Lower leg skin (tissue), 4 donors: ENCODE measurements at regions not wholly inside any gene's neighbourhood (a gene's known extent, or its start where the extent isn't known, plus 50 kb on each side); places are given as distances from the start of the nearest gene placed in this dataset.

Experiments
- DNase-seq, 2 donors: peaks; one replicate each; pipeline ENCODE4 v3.0.0-alpha.2; 2019; ENCODE audit warnings: low spot score in 2 of 2
- H3K4me3 ChIP-seq: fragments of 200-600 bp; sonication (generic); 2 replicates; pipeline ENCODE4 v1.5.1; 2017; ENCODE audit warnings: mild to moderate bottlenecking, low read depth; ENCODE audit not compliant: poor library complexity, severe bottlenecking
- CTCF ChIP-seq, 3 donors: fragments of 450-650 bp; IDR thresholded peaks; one replicate each; pipeline ENCODE4 v1.5.1; 2016; ENCODE audit warnings: antibody characterized with exemption in 3 of 3, mild to moderate bottlenecking in 3 of 3, moderate library complexity in 2 of 3
- POLR2A ChIP-seq, 2 donors: fragments of 450-650 bp; IDR thresholded peaks; one replicate each; pipeline ENCODE4 v1.6.1; 2016 to 2017; ENCODE audit warnings: antibody characterized with exemption in 2 of 2, mild to moderate bottlenecking in 1 of 2, moderate library complexity in 1 of 2
- WGBS, 2 donors: methylation state at CpG; one replicate each; pipeline ENCODE4 v1.1.5; 2018; 5-methylcytosine and 5-hydroxymethylcytosine counted together
- intact Hi-C: fragments of 100-400 bp; cut with DNase I; formaldehyde crosslinking; loops from one replicate; pipeline ENCODE4 v1.15.0; 2023; ENCODE audit warnings: low total_unique reads

DNA sequence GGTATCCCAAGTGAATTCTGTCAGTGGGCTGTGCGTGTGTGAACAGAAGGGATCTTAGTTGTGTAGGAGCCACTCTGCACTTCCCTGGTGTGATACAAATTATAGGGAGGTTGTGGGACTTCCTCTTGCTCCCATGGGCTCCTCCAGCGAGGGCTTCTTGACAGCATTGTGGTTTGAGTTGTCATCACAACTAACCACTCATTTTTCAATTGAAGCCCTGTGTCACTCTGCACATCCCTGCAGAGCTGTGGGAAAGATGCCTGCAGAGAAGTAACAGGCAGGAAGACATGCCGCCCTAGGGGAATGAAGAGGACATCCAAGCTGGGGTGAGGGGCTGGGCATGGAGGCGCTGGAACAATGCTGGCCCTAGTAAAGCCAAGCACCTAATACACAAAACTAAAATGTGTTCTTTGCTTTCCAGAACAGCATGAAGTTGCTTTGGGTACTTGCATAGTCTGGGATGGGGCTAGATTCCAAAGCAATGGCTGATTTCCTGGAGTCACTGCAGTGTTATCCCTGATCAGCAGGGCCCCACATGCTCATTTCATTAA lies 692.5 kb downstream of the TOX3 start:
- intact Hi-C loops, result no loop called here
- H3K4me3 ChIP-seq, result no peak overlapping the region
- WGBS, 2 donors, result 58 to 70% methylated on average over 4 of the region's 4 CpGs
- no peak for TF ChIP-seq CTCF (IDR thresholded peaks at IDR 0.05)
- DNase-seq, result no peak

DNA sequence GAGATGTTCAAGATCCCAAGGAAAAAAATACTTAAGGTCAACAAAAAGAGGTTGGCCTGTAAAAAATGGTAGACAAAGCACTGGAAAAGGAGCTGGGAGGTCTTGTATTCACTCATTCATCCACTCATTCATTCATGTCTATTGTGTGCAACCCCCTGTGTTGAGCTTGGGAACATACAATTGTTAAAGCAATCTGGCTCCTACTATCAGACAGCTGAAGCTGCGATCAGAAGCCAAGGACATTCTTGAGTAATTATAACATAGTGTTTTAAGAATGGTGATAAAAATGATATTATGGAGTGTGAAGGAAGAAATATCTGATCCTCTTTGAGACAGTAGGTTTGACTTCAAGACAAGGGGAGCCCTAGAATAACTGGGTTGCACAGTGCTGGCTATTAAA lies 693.4 kb downstream of the TOX3 start:
- no peak for DNase-seq
- TF ChIP-seq POLR2A (IDR thresholded peaks at IDR 0.05) (no peak), CTCF (IDR thresholded peaks at IDR 0.05) (no peak)
- WGBS, 2 donors, result 61 to 64% methylated on average over 1 of the region's 1 CpG
- H3K4me3 ChIP-seq, result no peak overlapping the region
- intact Hi-C loops, result no loop called here

DNA sequence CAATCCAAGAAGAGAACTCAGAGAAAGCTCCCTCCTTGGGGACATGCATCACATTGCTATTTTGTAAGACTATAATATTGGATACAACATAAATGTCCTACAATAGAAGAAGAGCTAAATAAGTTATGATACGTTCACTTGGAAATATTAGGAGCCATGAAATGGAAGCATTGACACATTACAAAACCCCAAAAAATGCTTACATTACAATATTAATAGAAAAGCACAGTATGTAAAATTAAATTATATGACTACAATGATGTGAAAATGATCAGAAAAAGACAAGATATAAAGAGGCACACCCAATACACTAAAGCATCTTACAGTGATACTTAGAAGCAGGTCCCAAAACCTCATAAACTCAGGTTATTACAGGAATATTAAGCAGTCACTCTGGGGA lies 694.1 kb downstream of the TOX3 start:
- TF ChIP-seq POLR2A (IDR thresholded peaks at IDR 0.05), result no peak
- no peak for TF ChIP-seq CTCF (IDR thresholded peaks at IDR 0.05)
- DNase-seq, result no peak
- intact Hi-C loops, result no loop called here
- 79 to 83% methylated on average over 1 of the region's 1 CpG for WGBS, 2 donors
- no peak overlapping the region for H3K4me3 ChIP-seq

DNA sequence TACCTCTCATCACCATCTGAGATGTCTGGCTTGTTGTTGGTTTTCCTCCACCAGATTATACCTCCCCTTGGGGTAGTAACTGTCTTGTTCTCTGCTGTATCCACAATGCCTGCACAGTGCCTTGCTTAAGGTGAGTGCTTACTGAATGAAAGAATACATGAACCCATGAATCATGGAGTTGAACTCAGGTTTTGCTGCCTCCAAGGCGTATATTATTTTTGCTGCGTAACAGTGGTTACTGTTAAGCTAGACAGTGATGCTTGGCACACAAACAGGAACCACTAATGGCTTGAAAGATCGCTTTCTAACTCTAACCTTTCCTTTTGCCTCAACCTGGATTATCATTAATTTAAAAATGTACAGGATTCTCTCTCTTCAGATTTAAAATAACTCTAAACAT lies 695.8 kb downstream of the TOX3 start:
- intact Hi-C loops, result no loop called here
- no peak for DNase-seq
- 67 to 80% methylated on average over 3 of the region's 3 CpGs for WGBS, 2 donors
- TF ChIP-seq CTCF (IDR thresholded peaks at IDR 0.05) (no peak), POLR2A (IDR thresholded peaks at IDR 0.05) (no peak)
- H3K4me3 ChIP-seq, result no peak overlapping the region

- intact Hi-C loops, result no loop called here
- DNase-seq, result no peak
- H3K4me3 ChIP-seq, result no peak overlapping the region
- 68 to 77% methylated on average over 1 of the region's 1 CpG for WGBS, 2 donors
- TF ChIP-seq CTCF (IDR thresholded peaks at IDR 0.05), result no peak
- no peak for TF ChIP-seq POLR2A (IDR thresholded peaks at IDR 0.05)
These were observed 697.2 kb downstream of the TOX3 start for GRCh38 chr16:51849715-51850114.

DNA sequence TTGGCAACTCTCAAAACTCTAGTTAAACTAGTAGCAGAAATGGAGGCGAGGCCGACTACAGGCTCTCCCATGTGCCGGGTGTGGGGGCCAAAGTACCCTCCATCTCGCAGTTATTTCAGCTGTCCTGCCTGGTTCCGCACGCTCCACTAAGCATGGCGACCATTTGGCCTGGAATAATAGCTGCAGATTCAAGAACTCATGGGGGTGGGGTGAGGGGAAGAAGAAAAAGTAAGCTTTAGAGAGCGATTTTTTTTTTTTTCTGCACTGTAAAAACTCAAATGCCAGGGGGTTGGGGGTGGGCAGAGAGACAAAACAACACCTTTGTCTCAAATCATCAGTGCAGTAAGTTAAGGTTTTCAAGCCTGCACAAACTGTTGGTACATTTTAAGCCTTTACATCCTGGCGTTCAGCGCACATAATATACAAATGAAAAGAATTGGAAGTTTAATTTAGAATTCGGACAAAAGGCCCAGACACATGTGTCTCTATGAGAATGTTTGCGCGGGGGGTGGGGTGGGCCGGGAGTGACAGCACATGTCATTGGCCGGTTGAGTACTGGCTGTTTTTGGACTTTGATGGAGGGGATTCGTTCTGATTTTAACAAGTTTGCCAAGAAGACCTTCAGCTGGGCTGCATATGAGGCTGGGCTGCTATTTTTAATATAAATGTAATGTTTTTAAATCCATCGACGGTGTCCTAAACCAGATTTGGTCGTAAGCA lies 694.7 kb upstream of the SALL1 start:
- DNase-seq, result no peak
- H3K4me3 ChIP-seq, result no peak overlapping the region
- intact Hi-C loops, result no loop called here
- TF ChIP-seq POLR2A (IDR thresholded peaks at IDR 0.05) (no peak), CTCF (IDR thresholded peaks at IDR 0.05) (no peak)
- WGBS, 2 donors, result 62 to 68% methylated on average over 19 of the region's 19 CpGs
